Ecto neural progenitor cell (in vitro differentiated cells): ENCODE measurements at regions not wholly inside any gene's neighbourhood (a gene's known extent, or its start where the extent isn't known, plus 50 kb on each side); places are given as distances from the start of the nearest gene placed in this dataset.
"Not testable (repeated sequence)": the region's sequence is repeated elsewhere in the genome, so short reads cannot be mapped to it uniquely, and the experiment has no call there.

ENCODE experiments used
- DNase-seq: peaks from one replicate; pipeline ENCODE4 v3.0.0-alpha.2; 2018; ENCODE audit warnings: low spot score

- no peak for DNase-seq
These were observed 170.4 kb downstream of the PTPRC start for GRCh38 chr1:198809247-198809646.

DNA sequence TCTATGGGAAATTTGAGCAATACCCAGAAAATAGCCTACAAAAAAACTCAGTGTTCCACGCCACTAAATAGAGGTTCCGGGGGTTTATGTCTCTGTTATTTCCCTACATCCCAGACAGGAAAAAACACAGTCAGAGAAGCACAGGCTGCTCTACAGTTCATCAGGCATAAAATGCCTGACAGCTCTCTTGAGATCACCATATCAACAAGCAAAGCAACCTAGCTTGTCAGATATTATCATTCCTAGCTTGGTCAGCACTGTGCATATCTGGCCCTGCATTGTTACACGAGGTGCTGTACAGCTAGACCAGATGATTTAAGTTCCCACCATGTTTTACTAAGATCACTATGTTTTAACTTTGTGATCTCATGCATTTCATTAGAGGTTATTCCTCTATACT lies 172.6 kb downstream of the PTPRC start:
- DNase-seq = no peak

GRCh38 chr1:198823626-198824025 lies 184.8 kb downstream of the PTPRC start:
- no peak for DNase-seq

GRCh38 chr1:198825254-198825653 lies 186.4 kb downstream of the PTPRC start:
- no peak for DNase-seq

- no peak for DNase-seq
These were observed 190.5 kb downstream of the PTPRC start for GRCh38 chr1:198829356-198829755.

GRCh38 chr1:198829944-198830343 lies 191.1 kb downstream of the PTPRC start:
- no peak for DNase-seq

GRCh38 chr1:198830412-198830811 lies 191.6 kb downstream of the PTPRC start:
- DNase-seq = no peak

GRCh38 chr1:198833706-198834503 lies 195.1 kb downstream of the PTPRC start:
- DNase-seq = no peak

GRCh38 chr1:198837278-198838021 lies 198.6 kb downstream of the PTPRC start:
- no peak for DNase-seq

DNA sequence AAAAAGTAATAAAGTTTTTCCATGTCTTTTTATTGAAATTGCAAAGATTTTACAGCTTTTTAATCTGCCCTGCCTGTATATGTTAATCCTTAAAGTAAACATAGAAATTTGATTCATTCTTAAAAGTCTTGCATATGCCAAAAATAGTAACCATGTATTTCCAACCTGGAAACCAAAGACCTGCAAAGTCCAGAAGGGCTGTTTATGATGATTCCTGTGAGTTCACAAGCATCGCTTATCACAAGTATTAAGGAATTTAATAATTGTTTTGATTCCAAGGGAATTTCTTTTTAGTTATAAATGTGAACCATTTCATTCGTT lies 199.1 kb downstream of the PTPRC start:
- no peak for DNase-seq

GRCh38 chr1:198841477-198841876 lies 202.6 kb downstream of the PTPRC start:
- no peak for DNase-seq

- no peak for DNase-seq
These were observed 203.8 kb downstream of the PTPRC start for GRCh38 chr1:198842686-198843085.

DNA sequence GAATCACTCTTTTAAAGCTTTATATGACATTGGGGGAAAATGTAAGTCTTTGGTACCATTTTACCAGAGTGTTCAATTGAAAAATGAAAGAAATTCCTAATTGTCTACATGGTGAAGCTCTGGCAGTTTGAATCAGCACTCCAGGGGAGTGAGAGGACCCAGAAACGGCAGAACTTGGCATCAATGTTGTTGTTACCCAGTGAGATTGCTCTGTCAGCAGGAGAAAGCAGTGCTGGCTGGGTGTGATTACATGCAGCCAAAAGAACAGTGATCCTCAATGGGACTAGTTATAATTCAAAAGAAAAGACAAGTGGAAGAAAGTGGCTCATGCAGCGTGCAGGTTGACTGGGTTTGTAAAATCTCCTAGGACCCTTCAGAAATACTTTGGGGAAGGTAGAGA lies 206.4 kb downstream of the PTPRC start:
- DNase-seq = no peak

GRCh38 chr1:198845851-198846250 lies 207.0 kb downstream of the PTPRC start:
- DNase-seq = no peak

DNA sequence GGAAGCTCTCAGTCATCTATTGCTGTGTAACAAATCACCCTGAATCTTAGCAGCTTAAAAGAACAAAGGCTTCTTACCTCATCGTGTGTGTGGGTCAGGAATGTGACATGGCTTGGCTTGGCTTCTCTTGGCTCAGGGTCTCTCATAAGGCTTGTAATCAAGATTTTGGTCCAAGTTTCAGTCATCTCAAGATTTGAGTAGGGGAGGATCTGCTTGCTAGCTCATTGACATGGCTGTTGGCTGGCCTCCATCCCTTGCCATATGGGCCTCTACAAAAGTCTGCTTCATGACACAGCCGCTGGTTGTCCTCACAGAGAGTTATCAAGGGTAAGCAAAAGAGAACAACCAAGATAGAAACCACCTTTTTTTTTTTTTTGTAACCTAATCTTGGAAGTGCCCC lies 207.7 kb downstream of the PTPRC start:
- no peak for DNase-seq

DNA sequence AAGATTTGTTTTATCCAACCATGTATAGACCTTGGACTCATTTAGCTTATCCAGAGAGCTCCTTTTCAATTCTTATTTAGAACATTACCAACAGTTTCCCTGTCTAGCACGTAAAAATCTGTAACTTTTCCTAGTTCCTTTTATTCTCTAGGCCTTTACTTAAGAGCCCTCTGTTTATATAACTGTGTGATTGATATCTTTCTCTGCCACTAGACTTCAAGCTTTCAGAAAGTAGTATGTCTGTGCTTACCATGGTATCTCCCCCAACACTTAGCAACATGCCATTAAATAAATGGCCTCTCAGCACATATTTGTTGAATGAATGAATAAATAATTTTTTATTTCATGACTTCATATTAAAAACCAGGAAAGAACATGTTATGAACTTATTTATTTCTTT lies 209.4 kb downstream of the PTPRC start:
- DNase-seq = no peak

- DNase-seq = no peak
These were observed 209.8 kb downstream of the PTPRC start for GRCh38 chr1:198848649-198849048.

DNA sequence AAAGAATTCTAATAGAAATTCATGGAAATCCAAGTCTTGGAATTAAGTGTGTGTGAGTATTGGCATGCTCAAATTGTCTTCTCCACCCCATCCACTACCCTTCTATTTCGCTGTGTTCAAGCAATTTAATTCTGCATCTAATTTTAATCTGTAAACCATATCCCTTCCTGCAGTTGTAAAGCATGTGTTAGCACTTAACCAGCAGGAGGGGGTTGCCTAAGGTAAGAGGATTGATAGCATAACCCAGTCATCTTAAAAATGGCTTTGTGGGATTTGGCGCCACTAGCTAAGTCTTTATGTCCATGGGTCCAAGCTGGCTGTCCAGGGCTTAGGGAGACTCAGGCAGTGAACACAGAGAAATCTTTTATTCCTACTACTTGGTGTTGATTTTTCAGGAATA lies 210.3 kb downstream of the PTPRC start:
- no peak for DNase-seq

DNA sequence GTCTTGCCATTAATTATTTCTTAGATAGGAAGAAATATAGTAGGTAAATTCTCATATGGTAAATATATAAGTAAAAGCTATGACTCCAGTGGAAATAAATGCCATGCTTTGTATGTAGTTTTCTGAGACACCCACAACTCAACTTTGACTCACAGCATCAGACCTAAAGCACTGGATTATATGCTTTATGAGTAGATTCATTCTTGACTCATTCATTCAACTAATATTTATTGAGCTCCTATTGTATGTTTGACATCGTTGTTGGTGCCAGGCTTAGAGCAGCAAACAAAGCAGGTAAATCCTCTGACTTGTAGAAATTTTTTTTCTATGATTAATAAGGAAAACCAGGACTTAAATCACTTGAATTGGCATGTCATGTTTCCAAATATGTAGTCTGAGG lies 211.4 kb downstream of the PTPRC start:
- DNase-seq = no peak

- not testable (repeated sequence) for DNase-seq
These were observed 212.1 kb downstream of the PTPRC start for GRCh38 chr1:198850966-198851365.

- DNase-seq = no peak
These were observed 217.8 kb downstream of the PTPRC start for GRCh38 chr1:198856601-198857000.

- DNase-seq = no peak
These were observed 219.2 kb downstream of the PTPRC start for GRCh38 chr1:198858033-198858432.

DNA sequence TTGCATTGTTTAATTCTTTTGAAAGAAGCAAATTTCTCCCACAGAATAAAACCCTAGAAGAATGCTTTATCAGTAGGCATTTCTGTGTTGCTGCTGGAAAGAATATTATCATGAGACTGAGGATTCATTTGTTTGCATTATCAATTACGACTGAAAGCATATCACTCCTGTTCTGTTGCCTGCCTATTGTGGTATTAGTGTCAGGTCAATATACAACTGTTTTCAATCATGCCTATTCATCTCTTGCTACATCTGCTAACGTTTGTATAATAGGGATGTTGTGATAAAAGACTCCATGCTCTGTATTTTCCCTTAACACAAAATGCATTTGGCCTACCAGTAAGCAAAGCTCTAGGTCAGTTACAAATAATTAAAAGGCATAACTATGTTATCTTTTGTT lies 221.5 kb downstream of the PTPRC start:
- no peak for DNase-seq

DNA sequence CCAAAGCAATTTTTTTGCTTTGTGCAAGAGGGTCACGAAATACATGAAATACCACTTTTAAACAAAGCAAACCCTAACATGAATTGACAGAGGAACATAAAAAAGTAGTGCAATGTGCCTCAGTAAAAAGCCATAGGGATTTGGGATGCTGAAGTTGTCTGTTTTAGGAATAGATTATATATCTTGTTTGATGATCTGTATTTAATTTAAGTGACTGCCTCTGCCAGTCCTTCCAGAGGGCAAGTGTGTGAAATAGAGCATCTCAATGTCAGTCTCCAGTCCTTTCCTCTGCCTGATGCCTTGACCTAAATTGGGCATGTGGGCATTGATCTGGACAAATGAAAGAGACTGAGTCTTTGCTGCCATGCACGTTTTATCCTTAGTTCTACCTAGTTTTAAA lies 222.8 kb downstream of the PTPRC start:
- DNase-seq = no peak
